ENCODE measurements at regions not wholly inside any gene's neighbourhood (a gene's known extent, or its start where the extent isn't known, plus 50 kb on each side); places are given as distances from the start of the nearest gene placed in this dataset.

DNA sequence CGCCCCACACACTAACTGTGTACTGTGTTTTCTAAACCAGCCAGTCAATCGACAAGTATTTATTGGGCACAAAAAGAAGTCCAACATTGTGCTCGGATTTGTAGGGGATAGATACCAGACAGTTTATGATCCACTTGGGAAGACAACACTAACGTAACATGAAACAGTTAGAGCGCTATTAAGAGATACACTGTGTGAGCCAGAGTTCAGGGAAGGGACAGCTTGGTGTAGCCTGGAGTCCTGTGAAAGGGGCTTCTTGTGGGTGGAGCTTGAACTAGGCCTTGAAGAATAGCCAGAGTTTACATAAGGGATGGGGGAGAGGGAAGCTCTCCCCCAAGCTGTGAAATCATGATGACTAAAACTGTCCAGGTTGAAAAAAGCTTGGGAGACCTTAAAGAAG is 176.4 kb upstream of the TCF4 start:
- DNase-seq (ENCODE audit: low read depth, low spot score), result no peak
- H3K27me3 ChIP-seq (ENCODE audit: control insufficient read depth, insufficient read depth, low read length), result no peaks in the 10 kb centered on the region
- WGBS (ENCODE audit: insufficient coverage, insufficient read length), result no CpG with 5 or more reads among the region's 5 CpGs
- H3K27ac ChIP-seq (ENCODE audit: low read length), result no peak overlapping the region
- H3K36me3 ChIP-seq (ENCODE audit: control insufficient read depth, insufficient read depth, low read length), result no peaks in the 10 kb centered on the region
- no peaks in the 10 kb centered on the region for H3K9me3 ChIP-seq (ENCODE audit: control insufficient read depth, insufficient read depth, low read length)
- no peaks in the 10 kb centered on the region; the same call in 1 of the 2 replicates for H3K4me1 ChIP-seq (ENCODE audit: control insufficient read depth, insufficient read depth, low read length)
- H3K4me3 ChIP-seq (ENCODE audit: low read length), result no peak overlapping the region

GRCh38 chr18:55763805-55764204 is 175.8 kb upstream of the TCF4 start:
- Histone ChIP-seq H3K36me3 (ENCODE audit: control insufficient read depth, insufficient read depth, low read length) (no peaks in the 10 kb centered on the region), H3K9me3 (ENCODE audit: control insufficient read depth, insufficient read depth, low read length) (no peaks in the 10 kb centered on the region), H3K27ac (ENCODE audit: low read length) (no peak overlapping the region), H3K4me1 (ENCODE audit: control insufficient read depth, insufficient read depth, low read length) (no peaks in the 10 kb centered on the region; the same call in 1 of the 2 replicates), H3K4me3 (ENCODE audit: low read length) (no peak overlapping the region), H3K27me3 (ENCODE audit: control insufficient read depth, insufficient read depth, low read length) (no peaks in the 10 kb centered on the region)
- DNase-seq (ENCODE audit: low read depth, low spot score), result no peak
- WGBS (ENCODE audit: insufficient coverage, insufficient read length), result no CpG with 5 or more reads among the region's 4 CpGs

DNA sequence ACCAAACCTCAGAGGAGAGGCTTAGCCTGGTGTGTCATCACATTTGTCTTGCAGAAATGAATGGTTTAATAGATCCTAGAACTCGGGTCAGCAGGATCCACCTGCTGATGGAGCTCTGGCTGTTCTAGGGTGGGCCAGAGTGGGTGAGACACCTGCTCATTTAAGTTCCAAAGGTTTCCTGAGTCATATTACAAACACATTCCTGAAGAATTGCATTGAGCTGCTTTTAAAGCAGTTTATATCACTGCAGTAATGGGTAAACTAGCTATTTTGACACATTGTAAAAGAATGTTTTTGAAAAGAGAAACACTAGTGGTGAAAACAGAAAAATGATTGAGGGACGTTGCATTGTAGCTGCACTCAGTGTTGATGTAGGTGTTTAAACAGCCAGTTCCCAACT is 175.3 kb upstream of the TCF4 start:
- no peaks in the 10 kb centered on the region; the same call in 1 of the 2 replicates for H3K4me1 ChIP-seq (ENCODE audit: control insufficient read depth, insufficient read depth, low read length)
- no peaks in the 10 kb centered on the region for H3K9me3 ChIP-seq (ENCODE audit: control insufficient read depth, insufficient read depth, low read length)
- no peaks in the 10 kb centered on the region for H3K27me3 ChIP-seq (ENCODE audit: control insufficient read depth, insufficient read depth, low read length)
- no peak for DNase-seq (ENCODE audit: low read depth, low spot score)
- no CpG with 5 or more reads among the region's 2 CpGs for WGBS (ENCODE audit: insufficient coverage, insufficient read length)
- H3K36me3 ChIP-seq (ENCODE audit: control insufficient read depth, insufficient read depth, low read length), result no peaks in the 10 kb centered on the region
- H3K27ac ChIP-seq (ENCODE audit: low read length), result no peak overlapping the region
- no peak overlapping the region for H3K4me3 ChIP-seq (ENCODE audit: low read length)

GRCh38 chr18:55762424-55762823 is 174.4 kb upstream of the TCF4 start:
- H3K27me3 ChIP-seq (ENCODE audit: control insufficient read depth, insufficient read depth, low read length), result no peaks in the 10 kb centered on the region
- WGBS (ENCODE audit: insufficient coverage, insufficient read length), result no CpG with 5 or more reads among the region's 3 CpGs
- no peak overlapping the region for H3K27ac ChIP-seq (ENCODE audit: low read length)
- no peak for DNase-seq (ENCODE audit: low read depth, low spot score)
- no peaks in the 10 kb centered on the region; the same call in 1 of the 2 replicates for H3K4me1 ChIP-seq (ENCODE audit: control insufficient read depth, insufficient read depth, low read length)
- no peak overlapping the region for H3K4me3 ChIP-seq (ENCODE audit: low read length)
- H3K36me3 ChIP-seq (ENCODE audit: control insufficient read depth, insufficient read depth, low read length), result no peaks in the 10 kb centered on the region
- no peaks in the 10 kb centered on the region for H3K9me3 ChIP-seq (ENCODE audit: control insufficient read depth, insufficient read depth, low read length)

DNA sequence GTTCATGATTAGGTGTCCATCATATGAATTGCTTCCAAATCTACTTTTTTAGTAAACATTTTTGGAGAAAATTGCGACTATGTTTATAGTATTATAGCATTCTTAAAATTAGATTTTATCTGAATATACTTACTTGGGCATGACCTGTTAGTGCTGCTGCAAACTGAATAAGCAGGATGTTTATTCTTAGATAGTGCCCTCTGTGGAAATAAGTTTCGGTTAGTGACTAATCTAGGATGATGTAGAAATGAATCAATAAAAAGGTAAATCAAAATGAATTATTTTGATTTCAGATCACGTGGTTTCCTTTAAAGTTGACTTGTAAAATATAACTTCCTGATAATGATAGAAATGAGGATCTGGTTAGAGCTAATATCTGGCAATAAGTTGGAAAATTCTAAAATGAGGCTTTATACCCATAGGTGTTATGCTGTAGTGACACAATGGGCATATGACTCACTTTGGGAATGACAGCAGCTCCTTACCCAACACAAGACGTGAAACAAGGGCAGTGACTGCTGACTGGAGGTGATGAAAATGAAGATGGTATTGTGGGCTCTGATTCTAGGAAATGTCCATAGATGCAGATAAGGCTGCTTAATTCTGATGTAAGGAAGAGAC is 165.8 kb upstream of the TCF4 start:
- Histone ChIP-seq H3K4me1 (ENCODE audit: control insufficient read depth, insufficient read depth, low read length) (no peaks in the 10 kb centered on the region), H3K27me3 (ENCODE audit: control insufficient read depth, insufficient read depth, low read length) (no peaks in the 10 kb centered on the region), H3K4me3 (ENCODE audit: low read length) (no peak overlapping the region), H3K27ac (ENCODE audit: low read length) (no peak overlapping the region), H3K9me3 (ENCODE audit: control insufficient read depth, insufficient read depth, low read length) (no peaks in the 10 kb centered on the region), H3K36me3 (ENCODE audit: control insufficient read depth, insufficient read depth, low read length) (no peaks in the 10 kb centered on the region)
- no CpG with 5 or more reads among the region's 4 CpGs for WGBS (ENCODE audit: insufficient coverage, insufficient read length)
- DNase-seq (ENCODE audit: low read depth, low spot score), result no peak

- no peaks in the 10 kb centered on the region for H3K36me3 ChIP-seq (ENCODE audit: control insufficient read depth, insufficient read depth, low read length)
- H3K4me1 ChIP-seq (ENCODE audit: control insufficient read depth, insufficient read depth, low read length), result no peaks in the 10 kb centered on the region
- no peaks in the 10 kb centered on the region for H3K9me3 ChIP-seq (ENCODE audit: control insufficient read depth, insufficient read depth, low read length)
- no peaks in the 10 kb centered on the region for H3K27me3 ChIP-seq (ENCODE audit: control insufficient read depth, insufficient read depth, low read length)
- DNase-seq (ENCODE audit: low read depth, low spot score), result no peak
- H3K27ac ChIP-seq (ENCODE audit: low read length), result no peak overlapping the region
- no CpG with 5 or more reads among the region's 4 CpGs for WGBS (ENCODE audit: insufficient coverage, insufficient read length)
- no peak overlapping the region for H3K4me3 ChIP-seq (ENCODE audit: low read length)
Measured at GRCh38 chr18:55751476-55751875, 163.5 kb upstream of the TCF4 start.

GRCh38 chr18:55748227-55748738 is 160.3 kb upstream of the TCF4 start:
- no peak overlapping the region for H3K4me3 ChIP-seq (ENCODE audit: low read length)
- no peaks in the 10 kb centered on the region for H3K27me3 ChIP-seq (ENCODE audit: control insufficient read depth, insufficient read depth, low read length)
- no peaks in the 10 kb centered on the region for H3K9me3 ChIP-seq (ENCODE audit: control insufficient read depth, insufficient read depth, low read length)
- no CpG with 5 or more reads among the region's 4 CpGs for WGBS (ENCODE audit: insufficient coverage, insufficient read length)
- H3K36me3 ChIP-seq (ENCODE audit: control insufficient read depth, insufficient read depth, low read length), result no peaks in the 10 kb centered on the region
- DNase-seq (ENCODE audit: low read depth, low spot score), result no peak
- no peak overlapping the region for H3K27ac ChIP-seq (ENCODE audit: low read length)
- no peaks in the 10 kb centered on the region for H3K4me1 ChIP-seq (ENCODE audit: control insufficient read depth, insufficient read depth, low read length)

DNA sequence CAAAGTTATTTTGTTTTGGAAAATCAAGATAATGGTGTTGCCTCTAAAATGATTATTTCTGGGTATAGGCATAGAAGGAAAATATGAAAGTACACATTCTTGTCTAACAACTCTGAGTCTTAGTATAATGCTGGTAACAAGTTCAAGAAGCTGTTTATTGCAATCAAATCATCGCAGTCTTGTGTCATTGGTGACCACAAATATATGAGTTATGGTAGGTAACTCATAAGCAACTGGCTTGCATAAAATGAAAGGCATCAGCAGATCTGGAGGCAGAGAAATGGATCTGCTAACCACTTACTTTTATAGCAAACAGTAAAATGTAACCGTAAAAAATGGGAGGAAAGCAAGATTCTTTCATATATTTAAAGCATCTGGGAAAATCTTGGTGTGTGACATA is 156.2 kb upstream of the TCF4 start:
- H3K27me3 ChIP-seq (ENCODE audit: control insufficient read depth, insufficient read depth, low read length), result no peaks in the 10 kb centered on the region
- no peak for DNase-seq (ENCODE audit: low read depth, low spot score)
- no peaks in the 10 kb centered on the region for H3K4me1 ChIP-seq (ENCODE audit: control insufficient read depth, insufficient read depth, low read length)
- H3K27ac ChIP-seq (ENCODE audit: low read length), result no peak overlapping the region
- no peaks in the 10 kb centered on the region for H3K36me3 ChIP-seq (ENCODE audit: control insufficient read depth, insufficient read depth, low read length)
- WGBS (ENCODE audit: insufficient coverage, insufficient read length), result no CpG with 5 or more reads among the region's 2 CpGs
- no peak overlapping the region for H3K4me3 ChIP-seq (ENCODE audit: low read length)
- no peaks in the 10 kb centered on the region for H3K9me3 ChIP-seq (ENCODE audit: control insufficient read depth, insufficient read depth, low read length)

GRCh38 chr18:55743736-55744135 is 155.7 kb upstream of the TCF4 start:
- no peaks in the 10 kb centered on the region for H3K27me3 ChIP-seq (ENCODE audit: control insufficient read depth, insufficient read depth, low read length)
- H3K36me3 ChIP-seq (ENCODE audit: control insufficient read depth, insufficient read depth, low read length), result no peaks in the 10 kb centered on the region
- no peaks in the 10 kb centered on the region for H3K4me1 ChIP-seq (ENCODE audit: control insufficient read depth, insufficient read depth, low read length)
- H3K4me3 ChIP-seq (ENCODE audit: low read length), result no peak overlapping the region
- WGBS (ENCODE audit: insufficient coverage, insufficient read length), result no CpG with 5 or more reads among the region's 3 CpGs
- H3K27ac ChIP-seq (ENCODE audit: low read length), result no peak overlapping the region
- no peaks in the 10 kb centered on the region for H3K9me3 ChIP-seq (ENCODE audit: control insufficient read depth, insufficient read depth, low read length)
- no peak for DNase-seq (ENCODE audit: low read depth, low spot score)

DNA sequence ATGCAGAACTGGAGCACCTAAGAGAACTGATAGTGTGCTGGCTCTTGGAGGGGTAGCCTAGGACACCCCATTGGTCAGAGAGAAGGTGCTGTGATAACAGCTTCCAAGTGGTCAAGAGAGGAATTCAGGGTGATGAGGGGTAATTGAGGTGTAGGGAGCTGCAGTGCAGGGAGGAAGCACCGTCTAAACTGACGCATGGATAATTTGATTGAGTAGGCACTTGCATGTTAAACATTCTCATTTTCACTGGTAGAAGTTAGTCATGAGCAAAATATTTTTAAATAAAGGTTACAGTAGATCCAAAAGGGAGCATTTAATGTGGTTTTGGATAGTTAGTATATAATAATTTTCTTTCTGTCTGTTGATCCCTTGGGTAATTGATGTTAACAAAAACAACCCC is 155.1 kb upstream of the TCF4 start:
- Histone ChIP-seq H3K36me3 (ENCODE audit: control insufficient read depth, insufficient read depth, low read length) (no peaks in the 10 kb centered on the region), H3K4me3 (ENCODE audit: low read length) (no peak overlapping the region), H3K9me3 (ENCODE audit: control insufficient read depth, insufficient read depth, low read length) (no peaks in the 10 kb centered on the region), H3K4me1 (ENCODE audit: control insufficient read depth, insufficient read depth, low read length) (no peaks in the 10 kb centered on the region), H3K27ac (ENCODE audit: low read length) (no peak overlapping the region), H3K27me3 (ENCODE audit: control insufficient read depth, insufficient read depth, low read length) (no peaks in the 10 kb centered on the region)
- WGBS (ENCODE audit: insufficient coverage, insufficient read length), result no CpG with 5 or more reads among the region's 2 CpGs
- DNase-seq (ENCODE audit: low read depth, low spot score), result no peak

DNA sequence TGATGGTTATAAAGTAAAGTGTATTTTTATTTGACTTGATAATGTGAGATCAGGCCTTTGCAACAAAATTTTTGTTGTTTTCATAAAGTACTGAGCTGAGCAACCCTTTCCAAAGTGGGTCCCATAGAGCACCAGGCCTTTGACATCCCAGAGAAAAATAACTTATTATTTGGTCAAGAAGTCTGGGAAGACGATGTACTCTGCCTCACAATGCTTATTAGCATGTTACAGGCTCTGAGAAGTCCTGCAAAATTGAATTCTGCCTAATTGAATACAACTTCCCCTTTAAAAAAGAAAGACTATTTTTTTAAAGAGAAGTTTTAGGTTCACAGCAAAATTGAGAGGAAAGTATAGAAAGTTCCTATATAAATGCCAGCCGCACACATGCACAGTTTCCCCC is 151.5 kb upstream of the TCF4 start:
- DNase-seq (ENCODE audit: low read depth, low spot score), result no peak
- no CpG with 5 or more reads among the region's 2 CpGs for WGBS (ENCODE audit: insufficient coverage, insufficient read length)
- Histone ChIP-seq H3K9me3 (ENCODE audit: control insufficient read depth, insufficient read depth, low read length) (no peaks in the 10 kb centered on the region), H3K27ac (ENCODE audit: low read length) (no peak overlapping the region), H3K4me1 (ENCODE audit: control insufficient read depth, insufficient read depth, low read length) (no peaks in the 10 kb centered on the region), H3K4me3 (ENCODE audit: low read length) (no peak overlapping the region), H3K27me3 (ENCODE audit: control insufficient read depth, insufficient read depth, low read length) (no peaks in the 10 kb centered on the region), H3K36me3 (ENCODE audit: control insufficient read depth, insufficient read depth, low read length) (no peaks in the 10 kb centered on the region)
